HG02798 (cell line): ENCODE measurements at regions not wholly inside any gene's neighbourhood (a gene's known extent, or its start where the extent isn't known, plus 50 kb on each side); places are given as distances from the start of the nearest gene placed in this dataset.

ENCODE experiments used
- ATAC-seq: cut with Tn5 transposase; IDR thresholded peaks from one replicate; pipeline ENCODE4 v1.9.1; 2021; ENCODE audit warnings: mild to moderate bottlenecking; ENCODE audit not compliant: unreplicated experiment, poor library complexity

- no peak for ATAC-seq
Measured at GRCh38 chr4:125433453-125433852, 118.7 kb downstream of the FAT4 start.

GRCh38 chr4:125434136-125434535, 119.4 kb downstream of the FAT4 start:
- ATAC-seq: no peak

GRCh38 chr4:125440814-125441213, 126.1 kb downstream of the FAT4 start:
- no peak for ATAC-seq

DNA sequence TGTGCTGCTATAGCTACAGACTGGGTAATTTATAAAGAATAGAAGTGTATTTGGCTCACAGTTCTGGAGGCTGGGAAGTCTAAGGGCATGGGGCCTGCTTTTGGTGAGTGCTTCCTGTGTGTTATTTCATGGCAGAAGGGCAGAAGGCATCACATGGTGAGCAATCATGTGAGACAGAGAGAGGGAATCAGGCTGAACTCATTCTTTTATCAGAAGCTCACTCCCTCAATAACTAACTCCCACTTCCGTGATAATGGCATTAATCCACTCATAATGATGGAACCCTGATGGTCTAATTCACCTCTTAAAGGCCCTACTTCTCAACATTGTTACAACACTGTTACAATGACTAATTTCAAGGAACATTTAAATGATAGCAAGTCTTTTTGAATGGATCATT, 129.4 kb downstream of the FAT4 start:
- no peak for ATAC-seq

GRCh38 chr4:125445525-125445924, 130.8 kb downstream of the FAT4 start:
- no peak for ATAC-seq

- ATAC-seq: no peak
Measured at GRCh38 chr4:125447551-125448290, 133.0 kb downstream of the FAT4 start.

- no peak for ATAC-seq
Measured at GRCh38 chr4:125456075-125456474, 141.3 kb downstream of the FAT4 start.

GRCh38 chr4:125459531-125459930, 144.8 kb downstream of the FAT4 start:
- no peak for ATAC-seq

GRCh38 chr4:125461676-125462363, 147.1 kb downstream of the FAT4 start:
- no peak for ATAC-seq

DNA sequence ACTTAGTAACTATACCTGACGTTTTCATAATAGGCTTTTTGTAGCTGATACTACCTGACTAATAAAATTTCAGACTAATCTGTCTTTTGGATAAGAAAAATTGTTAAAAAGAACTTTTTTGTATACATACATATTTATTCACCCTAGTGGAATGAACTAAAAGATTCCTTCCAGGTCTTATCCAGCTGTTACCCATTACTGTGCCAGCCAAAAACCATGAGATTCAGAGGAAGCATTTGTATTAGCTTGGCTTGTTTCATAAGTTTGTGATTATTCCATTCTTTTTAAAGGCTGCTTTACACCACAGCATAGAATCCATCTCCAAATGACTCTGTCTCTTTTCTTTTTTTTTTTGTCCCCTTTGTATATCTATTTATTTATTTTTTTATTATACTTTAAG, 149.4 kb downstream of the FAT4 start:
- ATAC-seq: no peak

DNA sequence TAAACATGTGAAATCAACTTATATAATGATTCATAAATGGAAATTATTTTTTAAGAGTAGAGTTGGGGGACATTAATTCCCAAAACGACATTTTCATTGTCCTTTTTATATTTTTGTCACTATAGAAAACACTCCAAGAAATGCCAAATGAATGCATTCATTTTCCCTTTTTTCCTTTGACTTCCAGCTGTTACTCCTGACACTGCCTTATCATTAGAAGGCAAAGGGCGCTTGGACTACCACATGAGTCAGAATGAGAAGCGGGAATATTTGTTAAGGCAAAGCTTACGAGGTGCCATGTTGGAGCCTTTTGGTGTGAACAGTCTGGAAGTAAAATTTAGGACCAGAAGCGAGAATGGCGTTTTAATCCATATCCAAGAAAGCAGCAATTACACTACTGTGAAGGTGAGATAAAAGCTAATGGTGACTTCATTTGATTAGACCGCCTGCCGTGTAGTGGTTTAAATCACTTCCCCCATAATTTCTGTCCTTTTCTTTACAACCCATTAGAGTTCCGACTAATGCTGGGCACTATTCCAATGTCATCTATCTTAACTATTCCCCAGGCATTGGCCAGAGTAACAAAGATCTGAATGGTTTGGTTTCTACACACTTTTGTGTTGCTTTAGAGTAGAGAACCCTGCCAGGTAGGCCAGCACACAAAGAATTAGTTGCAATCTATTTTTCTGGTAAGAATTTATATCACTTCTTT, 166.7 kb downstream of the FAT4 start:
- no peak for ATAC-seq

DNA sequence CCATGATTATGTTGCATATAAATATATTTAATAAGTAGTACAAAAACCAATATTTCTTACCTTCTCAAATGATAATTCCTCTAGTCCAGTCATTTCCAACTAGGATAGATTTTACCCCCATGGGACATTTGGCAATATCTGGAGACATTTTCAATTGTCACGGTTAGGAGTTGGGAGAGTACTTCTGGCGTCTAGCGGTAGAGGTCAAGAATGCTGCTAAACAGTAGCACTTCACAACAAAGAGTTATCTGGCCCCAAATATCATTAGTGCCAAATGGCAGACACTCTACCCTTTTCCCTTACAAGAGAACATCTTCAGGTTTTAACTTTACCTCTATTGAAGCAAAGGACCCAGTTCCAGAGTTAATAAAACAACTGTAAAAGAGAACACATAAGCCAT, 168.1 kb downstream of the FAT4 start:
- no peak for ATAC-seq

GRCh38 chr4:125483278-125483677, 168.5 kb downstream of the FAT4 start:
- no peak for ATAC-seq

DNA sequence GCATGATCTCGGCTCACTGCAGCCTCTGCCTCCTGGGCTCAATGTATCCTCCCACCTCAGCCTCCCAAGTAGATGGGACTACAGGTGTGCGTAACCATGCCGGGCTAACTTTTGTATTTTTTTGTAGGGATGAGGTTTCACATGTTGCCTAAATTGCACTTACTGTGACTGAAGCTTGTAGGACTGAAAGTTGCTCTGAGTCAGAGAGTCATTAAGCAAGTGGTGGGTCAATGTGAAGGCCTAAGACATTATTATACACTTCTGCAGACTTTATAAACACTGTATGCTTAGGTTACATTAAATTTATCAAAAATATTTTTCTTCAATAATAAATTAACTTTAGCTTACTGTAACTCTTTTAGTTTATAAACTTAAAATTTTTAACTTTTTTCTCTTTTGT, 170.2 kb downstream of the FAT4 start:
- no peak for ATAC-seq

DNA sequence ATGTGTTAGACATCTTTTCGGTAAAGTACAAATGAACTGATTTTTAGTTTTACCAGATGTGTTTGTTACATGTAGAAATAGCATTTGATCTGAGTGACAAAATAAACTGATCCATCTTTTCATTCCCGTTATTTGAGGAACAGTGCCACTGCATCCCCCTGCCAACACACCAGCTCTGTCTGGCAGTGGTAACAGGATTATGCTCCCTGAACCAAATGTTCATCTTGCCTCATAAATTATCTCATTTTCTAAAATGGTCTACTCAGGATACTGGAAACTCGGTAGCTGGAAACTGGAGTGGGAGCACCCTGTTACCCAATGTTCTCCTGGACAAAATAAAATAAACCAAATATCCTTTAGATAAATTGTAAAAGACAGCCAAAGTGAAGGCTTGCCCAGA, 171.6 kb downstream of the FAT4 start:
- ATAC-seq: no peak

DNA sequence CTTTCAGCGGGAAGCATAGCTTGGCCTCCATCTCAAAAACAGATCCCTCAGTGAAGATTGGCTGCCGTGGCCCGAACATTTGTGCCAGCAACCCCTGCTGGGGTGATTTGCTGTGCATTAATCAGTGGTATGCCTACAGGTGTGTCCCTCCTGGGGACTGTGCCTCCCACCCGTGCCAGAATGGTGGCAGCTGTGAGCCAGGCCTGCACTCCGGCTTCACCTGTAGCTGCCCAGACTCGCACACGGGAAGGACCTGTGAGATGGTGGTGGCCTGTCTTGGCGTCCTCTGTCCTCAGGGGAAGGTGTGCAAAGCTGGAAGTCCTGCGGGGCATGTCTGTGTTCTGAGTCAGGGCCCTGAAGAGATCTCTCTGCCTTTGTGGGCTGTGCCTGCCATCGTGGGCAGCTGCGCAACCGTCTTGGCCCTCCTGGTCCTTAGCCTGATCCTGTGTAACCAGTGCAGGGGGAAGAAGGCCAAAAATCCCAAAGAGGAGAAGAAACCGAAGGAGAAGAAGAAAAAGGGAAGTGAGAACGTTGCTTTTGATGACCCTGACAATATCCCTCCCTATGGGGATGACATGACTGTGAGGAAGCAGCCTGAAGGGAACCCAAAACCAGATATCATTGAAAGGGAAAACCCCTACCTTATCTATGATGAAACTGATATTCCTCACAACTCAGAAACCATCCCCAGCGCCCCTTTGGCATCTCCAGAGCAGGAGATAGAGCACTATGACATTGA, 175.4 kb downstream of the FAT4 start:
- no peak for ATAC-seq

- no peak for ATAC-seq
Measured at GRCh38 chr4:125492957-125493356, 178.2 kb downstream of the FAT4 start.

- ATAC-seq: no peak
Measured at GRCh38 chr4:125497861-125498260, 183.1 kb downstream of the FAT4 start.

DNA sequence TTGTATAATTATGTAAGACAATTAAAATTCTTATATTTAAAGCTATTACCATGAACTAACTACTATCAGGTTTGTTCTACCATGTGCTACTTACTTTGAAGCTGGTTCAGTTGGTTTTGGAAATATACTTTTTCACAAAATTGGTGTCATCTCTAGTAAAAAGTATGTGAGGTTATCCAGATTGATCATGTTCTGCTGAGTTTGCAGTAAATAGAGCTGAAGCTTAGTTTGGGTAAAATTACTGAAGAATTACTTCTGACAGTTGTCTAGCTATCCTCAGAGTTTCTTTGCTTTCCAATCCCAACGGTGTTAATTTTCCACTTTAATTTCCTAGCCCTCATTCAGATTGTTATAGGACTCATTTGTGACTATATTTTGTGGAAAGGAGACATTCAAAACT, 184.2 kb downstream of the FAT4 start:
- ATAC-seq: no peak

- ATAC-seq: no peak
Measured at GRCh38 chr4:125501090-125501489, 186.3 kb downstream of the FAT4 start.

DNA sequence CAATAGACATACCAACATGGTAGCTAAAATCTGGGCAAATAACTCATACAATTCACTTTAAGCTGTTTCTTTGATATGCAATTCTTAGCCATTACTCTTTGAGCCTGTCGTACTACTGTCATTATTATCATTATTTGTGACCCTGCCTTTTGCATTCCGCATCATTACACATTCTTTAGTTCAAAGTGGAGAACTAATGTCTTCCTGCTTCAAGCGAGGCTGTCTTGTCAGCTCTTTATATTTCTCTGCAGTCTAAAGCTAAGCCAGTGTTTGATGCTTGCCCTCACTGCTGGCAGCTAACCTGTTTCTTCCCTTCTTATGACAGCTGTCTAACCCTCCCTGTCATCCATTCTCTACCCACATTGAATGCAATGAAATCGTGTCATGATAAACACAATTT, 186.8 kb downstream of the FAT4 start:
- ATAC-seq: no peak
